ENCODE measurements at regions not wholly inside any gene's neighbourhood (a gene's known extent, or its start where the extent isn't known, plus 50 kb on each side); places are given as distances from the start of the nearest gene placed in this dataset.

DNA sequence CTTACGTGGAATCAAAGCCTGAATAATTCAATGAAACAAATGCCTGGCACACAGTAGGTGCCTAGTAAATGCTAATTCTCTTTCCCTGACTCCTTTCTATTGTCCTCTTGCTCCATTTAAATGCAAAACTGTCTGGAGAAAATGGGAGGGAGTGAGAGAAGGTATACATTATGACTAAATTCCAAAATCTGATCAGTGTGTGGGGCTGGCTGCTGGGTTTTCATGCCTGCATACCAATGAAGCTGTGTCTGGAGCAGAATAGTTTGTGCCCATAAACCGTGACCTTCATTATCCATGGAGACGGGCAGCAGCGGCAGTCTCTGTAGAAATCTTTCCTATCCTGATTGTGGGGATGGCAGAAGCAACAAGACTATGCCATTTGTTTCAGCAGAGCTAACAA, 223.4 kb upstream of the ZBED5 start:
- DNase-seq (ENCODE audit: low read depth in 1 of 2, low spot score in 1 of 2) = no peak

DNA sequence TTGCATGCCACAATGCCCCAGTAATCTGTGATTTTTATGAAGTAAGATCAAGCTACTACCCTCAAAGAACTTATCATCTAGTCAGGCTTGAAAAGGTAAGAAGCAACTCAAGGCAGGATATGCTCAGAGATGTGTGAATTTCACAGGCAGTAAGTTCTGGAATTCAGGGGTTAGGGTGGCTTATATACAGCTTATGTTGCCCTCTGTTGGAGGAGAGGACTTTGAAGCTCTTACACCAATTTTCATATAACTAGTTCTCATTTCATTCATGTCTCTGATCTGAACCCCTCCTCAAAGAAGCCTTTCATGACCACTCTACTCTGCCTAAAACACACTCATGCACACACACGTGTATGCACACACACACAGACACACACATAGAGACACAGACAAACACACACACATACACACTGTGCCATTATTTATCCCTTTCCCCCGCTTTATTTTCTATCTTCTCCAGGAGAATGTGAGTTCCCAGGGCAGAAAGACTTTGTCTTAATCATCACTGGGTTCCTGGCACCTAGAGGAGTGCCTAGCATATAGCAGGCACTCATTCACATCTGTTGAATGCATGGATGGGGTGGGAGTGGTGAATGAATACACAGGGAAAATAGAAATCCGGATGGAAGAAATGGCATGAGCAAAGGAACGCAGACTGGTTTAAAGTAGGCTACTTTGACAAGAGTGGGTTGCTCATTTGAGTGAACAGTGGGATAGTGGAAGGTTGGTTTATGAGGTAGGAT, 220.7 kb upstream of the ZBED5 start:
- no peak for DNase-seq (ENCODE audit: low read depth in 1 of 2, low spot score in 1 of 2)

DNA sequence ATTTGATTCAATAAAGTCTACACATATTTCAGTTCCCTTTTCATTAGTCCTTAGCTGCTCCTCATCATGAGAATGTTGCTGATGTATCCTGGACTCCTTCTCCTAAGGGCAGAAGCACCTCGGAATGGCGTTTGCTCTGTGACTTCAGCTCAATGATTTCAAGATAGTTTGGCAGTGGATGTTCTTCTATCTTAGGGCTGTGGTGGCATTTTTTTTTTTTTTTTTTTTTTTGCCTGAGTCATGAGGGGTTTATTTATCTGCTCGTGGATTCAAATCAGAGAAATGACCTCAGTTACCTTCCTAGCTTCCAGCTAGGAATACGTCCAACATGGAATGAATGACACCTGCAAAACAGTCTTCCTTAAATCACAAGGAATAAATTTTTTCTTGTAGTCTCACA, 220.0 kb upstream of the ZBED5 start:
- no peak for DNase-seq (ENCODE audit: low read depth in 1 of 2, low spot score in 1 of 2)

- DNase-seq (ENCODE audit: low read depth in 1 of 2, low spot score in 1 of 2) = no peak
Observed at GRCh38 chr11:11076879-11077278, 219.0 kb upstream of the ZBED5 start.

GRCh38 chr11:11076276-11076675, 218.4 kb upstream of the ZBED5 start:
- DNase-seq (ENCODE audit: low read depth in 1 of 2, low spot score in 1 of 2) = no peak

GRCh38 chr11:11075515-11076171, 217.8 kb upstream of the ZBED5 start:
- DNase-seq (ENCODE audit: low read depth in 1 of 2, low spot score in 1 of 2) = no peak

GRCh38 chr11:11074686-11075335, 217.0 kb upstream of the ZBED5 start:
- no peak for DNase-seq (ENCODE audit: low read depth in 1 of 2, low spot score in 1 of 2)

- no peak for DNase-seq (ENCODE audit: low read depth in 1 of 2, low spot score in 1 of 2)
Observed at GRCh38 chr11:11073996-11074395, 216.1 kb upstream of the ZBED5 start.

DNA sequence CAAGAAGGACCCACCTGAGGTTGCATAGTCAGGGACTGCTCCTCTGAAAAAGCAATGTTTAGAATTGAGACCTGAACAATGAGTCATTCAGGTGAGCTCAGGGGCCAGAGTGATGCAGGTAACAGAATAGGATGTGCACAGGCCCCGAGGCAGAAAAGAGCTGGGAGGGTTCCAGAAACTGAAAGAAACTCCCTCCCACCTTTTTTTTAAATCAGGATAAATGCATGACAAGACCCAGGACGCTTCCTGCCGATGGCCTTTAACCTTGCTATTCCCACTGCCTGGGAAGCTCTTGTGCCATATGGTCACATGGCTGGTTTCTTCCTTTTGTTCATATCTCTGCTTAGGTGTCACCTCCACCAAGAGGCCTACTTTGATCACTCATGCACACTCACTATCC, 214.2 kb upstream of the ZBED5 start:
- DNase-seq (ENCODE audit: low read depth in 1 of 2, low spot score in 1 of 2) = no peak

- DNase-seq (ENCODE audit: low read depth in 1 of 2, low spot score in 1 of 2) = no peak
Observed at GRCh38 chr11:11071486-11071885, 213.6 kb upstream of the ZBED5 start.

- no peak for DNase-seq (ENCODE audit: low read depth in 1 of 2, low spot score in 1 of 2)
Observed at GRCh38 chr11:11070976-11071375, 213.1 kb upstream of the ZBED5 start.

DNA sequence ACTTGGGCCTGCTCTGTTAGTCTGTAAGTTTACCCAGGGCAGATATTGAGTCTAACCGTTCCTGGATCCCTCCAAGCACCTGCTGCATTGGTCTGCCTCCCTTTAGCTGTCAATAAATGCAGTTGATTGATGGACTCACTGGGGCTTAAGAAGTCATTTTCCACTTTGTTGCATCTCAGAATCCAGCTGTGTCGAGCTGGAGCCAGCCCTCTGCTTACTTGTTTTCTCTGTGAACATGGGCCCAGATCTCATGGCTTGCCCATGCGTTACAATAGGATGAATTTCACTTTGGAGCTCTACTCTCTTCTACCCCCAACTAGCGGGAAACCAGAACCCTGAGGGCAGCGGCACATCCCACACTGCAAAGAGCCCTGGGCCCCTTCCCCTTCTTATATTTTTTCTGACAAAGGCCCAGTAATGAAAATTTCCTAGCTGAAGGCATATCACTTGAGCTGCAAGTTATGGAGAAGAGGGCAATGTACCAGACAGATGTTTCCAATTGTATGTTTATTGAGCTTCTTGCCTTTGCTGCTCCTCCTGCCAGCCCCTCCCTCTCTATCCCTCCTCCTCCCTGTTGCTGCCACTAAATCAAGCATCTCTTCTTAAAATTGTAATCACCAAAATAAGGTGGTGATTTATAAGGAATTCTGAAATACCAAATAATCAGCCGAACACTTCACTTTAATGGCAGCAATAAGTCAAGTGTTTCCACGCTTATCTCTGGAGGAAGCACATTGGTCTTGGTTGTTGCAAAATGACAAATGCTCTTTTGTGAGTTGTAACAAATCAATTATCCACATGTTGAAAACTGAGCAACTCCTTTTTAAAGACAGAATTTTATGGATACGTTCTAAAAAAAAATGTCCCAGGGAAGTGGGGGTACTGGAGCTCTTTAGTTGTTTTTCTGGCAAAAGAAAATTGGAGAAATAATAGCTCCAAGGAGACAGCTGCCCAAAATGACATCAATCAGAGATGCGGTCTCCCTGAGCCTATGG, 212.3 kb upstream of the ZBED5 start:
- DNase-seq (ENCODE audit: low read depth in 1 of 2, low spot score in 1 of 2) = no peak

GRCh38 chr11:11068113-11068512, 210.3 kb upstream of the ZBED5 start:
- no peak for DNase-seq (ENCODE audit: low read depth in 1 of 2, low spot score in 1 of 2)

DNA sequence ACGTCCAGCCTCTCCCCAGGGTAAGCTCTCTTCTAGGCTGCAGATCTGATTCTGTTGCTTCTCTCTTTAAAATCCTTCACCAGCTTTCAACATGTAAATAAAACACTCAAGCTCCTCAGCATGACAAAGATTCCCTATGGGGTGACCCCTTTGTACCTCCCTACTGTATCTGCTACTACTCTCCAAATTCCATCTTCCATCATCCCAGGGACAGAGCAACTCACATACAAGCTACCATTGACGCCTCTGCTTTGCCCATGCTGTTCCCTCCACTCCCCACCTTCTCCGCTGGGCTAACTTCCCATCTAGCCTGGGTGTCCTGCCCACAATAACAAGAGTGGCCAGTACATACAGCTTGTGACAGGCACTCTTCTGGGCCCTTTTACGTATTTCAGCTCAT, 207.5 kb upstream of the ZBED5 start:
- no peak for DNase-seq (ENCODE audit: low read depth in 1 of 2, low spot score in 1 of 2)

- DNase-seq (ENCODE audit: low read depth in 1 of 2, low spot score in 1 of 2) = no peak
Observed at GRCh38 chr11:11057472-11057854, 199.6 kb upstream of the ZBED5 start.

DNA sequence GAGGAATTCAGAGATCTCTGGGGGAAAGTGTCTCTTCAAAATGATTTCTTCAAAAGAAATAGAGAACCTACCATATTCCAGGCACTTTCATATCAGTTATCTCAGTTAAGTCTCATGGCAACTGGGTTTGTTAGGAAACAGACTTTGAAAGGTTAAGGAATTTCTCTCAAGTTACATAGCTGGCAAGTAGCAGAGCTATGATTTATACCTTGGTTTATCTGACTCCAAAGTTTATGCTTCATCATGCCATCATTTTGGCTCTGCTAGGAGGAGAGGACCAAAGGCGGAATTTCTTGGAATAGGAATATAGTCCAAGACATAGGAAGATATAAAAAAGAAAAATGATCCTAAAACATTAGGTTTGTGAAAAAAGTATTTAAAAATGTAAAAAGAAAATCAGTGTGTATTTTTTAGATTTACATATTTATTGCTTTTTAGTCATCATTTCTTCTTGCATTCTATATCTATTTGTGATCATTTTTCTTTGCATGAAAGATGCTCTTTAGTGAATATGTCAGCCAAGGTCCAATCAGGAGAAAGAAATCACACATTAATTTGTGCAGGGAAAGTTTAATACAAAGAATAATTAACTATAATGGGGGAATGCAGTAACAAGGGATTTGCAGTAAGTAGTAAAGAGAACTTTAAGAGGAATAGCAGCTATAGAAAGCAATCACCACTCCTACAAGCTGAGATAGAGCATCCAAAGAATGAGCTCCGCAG, 199.1 kb upstream of the ZBED5 start:
- DNase-seq (ENCODE audit: low read depth in 1 of 2, low spot score in 1 of 2) = no peak

GRCh38 chr11:11056316-11056715, 198.5 kb upstream of the ZBED5 start:
- DNase-seq (ENCODE audit: low read depth in 1 of 2, low spot score in 1 of 2) = no peak

DNA sequence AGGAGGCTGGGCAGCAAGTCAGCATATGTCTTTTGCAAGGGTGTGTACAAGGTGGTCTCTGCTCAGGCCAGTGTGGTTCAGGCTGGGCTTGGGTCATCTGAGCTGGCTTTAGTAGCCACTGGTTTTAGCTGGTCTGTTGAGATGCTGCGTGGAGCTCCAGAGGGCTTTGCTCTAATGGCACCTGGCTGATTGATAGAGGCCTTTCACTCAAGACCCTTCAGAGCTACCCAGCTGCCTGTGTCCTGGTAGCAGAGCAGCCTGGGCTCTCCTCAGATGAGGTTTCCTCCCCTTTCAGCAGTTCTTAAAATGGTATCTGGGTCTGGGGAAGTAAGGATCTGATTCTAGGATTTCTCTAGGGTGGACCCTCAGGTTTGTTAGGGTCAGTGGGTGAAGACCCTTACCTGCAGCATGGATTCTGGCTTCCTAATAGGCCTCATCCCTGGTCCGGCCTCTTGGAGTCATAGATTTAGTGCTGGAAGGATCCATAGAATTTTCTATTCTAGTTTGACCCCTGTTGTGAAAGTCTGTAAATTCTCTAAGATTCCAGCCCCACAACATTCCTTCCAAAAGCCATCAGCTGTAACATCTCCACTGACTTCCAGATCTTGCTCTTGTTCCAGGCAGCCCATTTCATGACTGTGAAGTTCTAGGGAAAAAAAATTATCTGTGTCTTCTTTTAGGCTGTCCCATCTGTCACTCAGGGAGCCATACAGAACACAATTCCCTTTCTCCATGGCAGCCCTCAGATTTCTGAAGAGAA, 190.2 kb upstream of the ZBED5 start:
- no peak for DNase-seq (ENCODE audit: low read depth in 1 of 2, low spot score in 1 of 2)

GRCh38 chr11:11046781-11047180, 188.9 kb upstream of the ZBED5 start:
- DNase-seq (ENCODE audit: low read depth in 1 of 2, low spot score in 1 of 2) = no peak

All from activated CD4-positive, alpha-beta T cell treated with anti-CD3 and anti-CD28 coated beads, Interleukin-2, amount 50 U/mL, for 24 hours (primary cell).